SIG-M5 (cell line): ENCODE measurements at regions not wholly inside any gene's neighbourhood (a gene's known extent, or its start where the extent isn't known, plus 50 kb on each side); places are given as distances from the start of the nearest gene placed in this dataset.
A peak's percentile ranks its signal among the peaks of the same experiment; 100 is the strongest.
"Not testable (repeated sequence)": the region's sequence is repeated elsewhere in the genome, so short reads cannot be mapped to it uniquely, and the experiment has no call there.

Source experiments
- DNase-seq: peaks from one replicate; lab custom pipeline; 2025; lab: John Stamatoyannopoulos, UW

DNA sequence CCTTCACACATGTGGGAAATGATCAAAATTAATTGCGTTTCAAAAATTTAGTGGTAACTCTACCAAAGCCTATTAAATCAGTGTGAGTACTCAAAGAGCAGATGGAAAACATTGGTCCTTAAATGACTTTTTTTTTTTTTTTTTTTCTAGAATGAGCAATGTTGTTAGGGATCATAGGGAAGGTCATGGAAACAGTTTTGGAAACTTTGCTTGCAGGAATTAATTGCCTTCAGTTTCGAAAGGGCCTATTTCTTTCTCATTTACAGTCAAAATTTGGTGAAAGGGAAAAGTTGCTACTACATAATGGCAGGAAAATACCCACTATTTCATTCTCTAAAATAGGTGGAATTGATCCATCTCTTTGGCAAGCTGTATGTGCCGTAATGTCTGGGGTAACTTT lies 160.9 kb downstream of the RTL9 start:
- DNase-seq = no peak

DNA sequence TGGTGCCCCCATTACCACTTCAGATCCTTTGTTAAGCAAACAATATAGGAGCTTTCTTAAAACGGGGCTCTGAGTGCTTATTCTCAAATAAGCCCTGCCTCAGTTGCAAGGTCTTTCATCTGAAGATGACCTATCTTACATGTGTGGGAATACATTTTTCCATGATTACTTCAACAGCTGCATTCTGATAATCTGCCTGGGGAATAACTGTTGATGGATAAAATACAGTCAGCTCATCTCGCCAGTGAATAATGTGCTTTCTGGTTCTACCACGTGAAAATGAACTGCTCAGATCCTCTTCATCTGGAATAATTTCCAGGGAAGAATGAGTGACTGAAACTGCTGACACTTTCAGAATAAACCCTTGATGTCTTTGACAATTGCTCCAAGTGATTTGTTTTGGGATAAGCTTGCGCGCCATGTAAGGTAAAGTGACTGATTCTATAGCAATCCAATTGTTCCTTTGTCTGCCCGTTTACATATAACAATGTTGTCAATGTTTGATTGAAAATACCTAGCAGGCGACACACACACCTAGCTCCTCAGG lies 161.3 kb downstream of the RTL9 start:
- DNase-seq = no peak

DNA sequence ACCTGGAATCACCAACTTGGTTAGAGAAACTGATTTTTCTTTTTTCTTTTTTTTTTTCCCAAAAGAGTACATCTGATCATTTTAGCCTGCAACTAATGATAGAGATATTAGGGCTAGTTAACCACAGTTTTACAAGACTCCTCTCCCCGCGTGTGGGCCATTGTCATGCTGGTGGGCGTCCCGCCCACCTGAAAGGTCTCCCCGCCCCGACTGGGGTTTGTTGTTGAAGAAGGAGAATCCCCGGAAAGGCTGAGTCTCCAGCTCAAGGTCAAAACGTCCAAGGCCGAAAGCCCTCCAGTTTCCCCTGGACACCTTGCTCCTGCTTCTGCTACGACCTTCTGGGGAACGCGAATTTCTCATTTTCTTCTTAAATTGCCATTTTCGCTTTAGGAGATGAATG lies 162.0 kb downstream of the RTL9 start:
- not testable (repeated sequence) for DNase-seq

DNA sequence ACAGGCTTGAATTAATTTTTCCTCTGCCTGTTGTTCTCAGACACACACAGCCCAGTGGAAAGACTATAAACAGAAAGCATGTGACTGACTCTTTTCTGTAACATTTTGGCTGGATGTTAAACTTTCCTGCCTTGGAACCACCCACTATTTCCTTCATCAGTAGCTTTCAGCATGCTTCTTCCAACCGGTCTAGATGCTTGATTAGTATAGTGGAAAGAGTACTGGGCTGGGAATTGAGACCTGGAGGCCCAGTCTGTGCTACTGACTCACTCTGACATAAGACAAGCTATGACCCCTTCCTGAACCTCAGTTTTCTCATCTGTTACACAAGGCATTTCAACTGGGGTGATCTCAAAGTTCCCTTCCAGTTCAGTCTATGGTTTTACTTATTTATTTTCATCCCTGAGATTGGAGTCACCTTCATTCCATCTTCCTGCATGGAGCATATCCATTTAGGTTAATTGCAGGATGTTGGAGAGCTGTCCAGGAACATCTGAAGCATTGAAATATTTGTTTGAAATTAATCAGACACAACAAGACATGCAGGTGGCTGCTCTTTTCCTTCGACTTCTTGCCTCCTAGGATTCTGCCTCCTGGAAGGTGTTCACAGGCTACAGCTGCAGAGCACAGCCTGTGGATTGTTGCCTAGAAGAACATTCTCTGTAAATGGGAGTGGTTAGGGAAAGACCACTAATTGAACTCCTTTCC lies 173.4 kb downstream of the RTL9 start:
- no peak for DNase-seq

DNA sequence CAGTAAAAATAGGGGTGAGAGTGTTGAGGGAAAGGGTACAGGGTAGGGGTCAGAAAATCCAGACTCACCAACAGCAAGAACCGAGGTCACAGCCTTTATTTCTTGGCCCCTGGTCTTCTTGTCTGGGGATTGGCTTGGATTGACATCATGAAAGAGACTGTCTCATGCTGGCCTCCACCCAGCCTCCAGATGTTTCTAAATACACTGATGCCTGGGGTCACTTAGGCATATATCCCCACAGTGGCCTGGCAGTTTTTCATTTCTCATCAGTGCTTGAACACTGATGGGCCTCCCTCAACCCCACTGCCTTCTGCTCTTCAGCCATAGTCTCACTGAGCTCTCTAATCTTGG lies 173.9 kb downstream of the RTL9 start:
- DNase-seq = no peak

DNA sequence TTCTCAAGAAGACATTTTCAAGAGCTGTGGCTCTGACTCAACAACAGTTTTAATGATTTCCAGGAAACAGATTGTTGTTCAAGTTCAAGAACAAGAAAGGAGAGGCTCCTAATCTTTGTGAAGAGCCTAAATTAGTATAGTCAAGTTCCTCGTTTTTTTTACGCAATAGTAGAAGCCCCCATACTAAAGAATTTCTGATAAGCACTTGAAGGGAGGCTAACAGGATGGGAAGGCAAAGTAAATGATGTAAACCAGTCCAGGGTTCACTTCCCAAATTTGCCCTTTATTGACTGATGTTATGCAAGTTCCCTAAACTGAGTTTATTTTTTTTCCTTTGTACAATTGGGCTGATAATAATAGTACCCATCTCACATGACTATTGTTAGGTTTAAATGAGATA lies 178.2 kb downstream of the RTL9 start:
- peak; percentile 75 for DNase-seq

DNA sequence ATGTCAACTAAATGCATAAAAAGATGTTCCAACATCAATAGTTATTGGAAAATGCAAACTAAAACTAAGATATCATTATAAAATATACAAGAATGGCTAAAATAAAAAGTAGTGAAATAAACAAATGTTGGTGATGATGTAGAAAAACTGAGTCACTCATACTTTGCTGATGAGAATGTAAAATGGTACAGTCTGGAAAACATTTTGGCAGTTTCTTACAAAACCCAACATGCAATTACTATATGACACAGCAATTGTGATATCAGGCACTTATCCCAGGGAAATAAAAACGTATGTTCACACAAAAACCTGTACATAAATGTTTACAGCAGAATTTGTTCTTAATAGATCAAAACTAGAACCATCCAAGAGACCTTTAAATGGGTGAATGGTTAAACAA lies 182.6 kb downstream of the RTL9 start:
- DNase-seq = no peak

DNA sequence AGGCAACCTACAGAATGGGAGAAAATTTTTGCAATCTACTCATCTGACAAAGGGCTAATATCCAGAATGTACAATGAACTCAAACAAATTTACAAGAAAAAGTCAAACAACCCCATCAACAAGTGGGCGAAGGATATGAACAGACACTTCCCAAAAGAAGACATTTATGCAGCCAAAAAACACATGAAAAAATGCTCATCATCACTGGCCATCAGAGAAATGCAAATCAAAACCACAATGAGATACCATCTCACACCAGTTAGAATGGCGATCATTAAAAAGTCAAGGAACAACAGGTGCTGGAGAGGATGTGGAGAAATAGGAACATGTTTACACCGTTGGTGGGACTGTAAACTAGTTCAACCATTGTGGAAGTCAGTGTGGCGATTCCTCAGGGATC lies 192.2 kb downstream of the RTL9 start:
- DNase-seq = not testable (repeated sequence)

DNA sequence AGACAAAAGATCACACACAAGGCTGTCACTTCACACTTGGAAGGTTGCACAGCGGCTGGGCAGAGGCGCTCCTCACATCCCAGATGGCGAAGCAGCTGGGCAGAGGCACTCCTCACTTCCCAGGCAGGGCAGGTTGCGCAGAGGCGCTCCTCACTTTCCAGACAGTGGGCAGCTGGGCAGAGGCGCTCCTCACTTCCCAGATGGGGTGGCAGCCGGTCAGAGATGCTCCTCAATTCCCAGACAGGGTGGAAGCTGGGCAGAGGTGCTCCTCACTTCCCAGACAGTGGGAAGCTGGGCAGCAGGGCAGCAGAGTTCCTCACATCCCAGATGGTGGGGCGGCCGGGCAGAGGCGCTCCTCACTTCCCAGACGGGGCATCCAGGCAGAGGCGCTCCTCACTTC lies 199.2 kb downstream of the RTL9 start:
- no peak for DNase-seq

DNA sequence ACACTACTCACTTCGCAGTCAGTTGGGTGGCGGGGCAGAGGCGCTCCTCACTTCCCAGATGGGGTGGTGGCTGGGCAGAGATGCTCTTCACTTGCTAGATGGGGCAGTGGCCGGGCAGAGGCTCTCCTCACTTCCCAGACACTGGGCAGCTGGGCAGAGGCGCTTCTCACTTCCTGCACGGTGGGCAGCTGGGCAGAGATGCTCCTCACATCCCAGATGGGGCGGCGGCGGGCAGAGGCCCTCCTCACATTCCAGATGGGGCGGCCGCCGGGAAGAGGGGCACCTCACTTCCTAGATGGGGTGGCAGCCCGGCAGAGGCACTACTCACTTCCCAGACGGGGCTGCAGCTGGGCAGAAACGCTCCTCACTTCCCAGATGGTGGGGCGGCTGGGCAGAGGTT lies 199.8 kb downstream of the RTL9 start:
- DNase-seq = no peak

DNA sequence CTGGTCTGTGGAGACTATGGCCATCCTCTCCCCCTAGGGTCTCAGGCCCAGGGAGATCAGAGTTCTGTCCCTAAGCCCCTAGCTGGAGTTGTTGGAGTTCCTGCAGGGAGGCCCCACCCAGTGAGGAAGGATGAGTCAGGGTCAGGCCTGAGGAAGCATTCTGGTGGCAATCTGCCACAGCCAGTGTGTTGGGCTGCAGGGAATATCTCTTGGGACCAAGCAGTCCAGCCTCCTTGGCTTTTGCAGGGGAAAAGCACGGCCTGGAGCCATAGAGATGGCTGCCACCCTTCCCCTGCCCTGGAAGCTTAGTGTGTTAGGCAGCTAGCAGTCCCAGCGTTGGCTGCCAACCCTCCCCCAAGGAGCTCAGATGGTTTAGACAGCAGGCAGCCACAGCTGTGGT lies 202.4 kb downstream of the RTL9 start:
- no peak for DNase-seq

DNA sequence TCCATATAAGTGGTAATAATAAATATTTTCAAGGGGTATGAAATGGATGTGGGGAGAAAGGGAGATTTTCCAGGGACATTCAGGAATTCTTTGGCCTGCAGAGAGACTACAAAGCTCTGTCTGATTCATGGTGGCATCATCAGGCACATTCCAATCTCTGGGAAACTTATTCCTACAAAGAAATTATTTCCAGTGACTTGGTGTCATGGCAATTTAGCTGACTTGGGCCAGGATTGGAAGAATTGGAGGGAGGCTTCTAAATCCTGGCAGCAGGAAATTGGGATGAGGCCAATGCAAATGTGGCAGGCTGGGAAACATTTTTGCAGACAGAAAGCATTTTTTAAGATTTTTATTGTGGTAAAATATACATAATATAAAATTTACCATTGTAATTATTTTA lies 204.6 kb downstream of the RTL9 start:
- no peak for DNase-seq

DNA sequence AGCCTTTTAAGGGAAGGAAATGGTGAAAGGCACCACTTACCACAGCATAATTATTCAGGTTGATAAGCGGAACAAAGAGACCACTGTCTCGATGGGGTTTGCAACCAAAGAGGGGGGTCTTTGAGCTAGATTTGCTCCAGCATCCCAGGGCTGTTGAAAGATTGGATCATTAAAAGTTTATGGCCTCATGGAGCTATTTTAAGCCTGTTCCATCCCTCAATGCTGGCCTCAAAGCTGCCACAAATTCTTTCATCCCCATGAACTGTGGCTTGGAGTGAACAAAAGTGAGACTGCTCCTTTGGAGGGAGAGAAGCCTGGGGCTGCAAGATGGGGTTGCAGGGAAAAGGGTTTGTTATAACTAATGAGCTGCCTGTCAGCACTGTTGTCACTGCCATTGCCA lies 209.8 kb downstream of the RTL9 start:
- no peak for DNase-seq

DNA sequence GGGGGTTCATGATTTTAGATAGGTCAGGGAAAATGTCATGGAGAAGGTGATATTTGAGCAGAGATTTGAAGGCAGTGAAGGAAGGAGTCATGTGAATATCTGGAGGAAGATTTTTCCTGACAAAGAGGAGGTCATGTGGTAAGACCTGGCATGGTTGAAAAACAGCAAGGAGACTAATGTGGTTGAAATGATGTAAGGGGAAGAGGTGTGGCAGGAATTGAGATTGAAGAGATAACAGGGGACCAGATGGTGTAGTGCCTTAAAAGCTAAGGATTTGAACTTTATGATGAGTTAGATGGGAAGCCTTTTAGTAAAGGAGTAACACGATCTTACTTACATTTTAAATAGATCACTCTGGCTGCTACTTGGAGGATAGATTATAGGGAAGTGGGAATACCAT lies 210.9 kb downstream of the RTL9 start:
- DNase-seq = no peak

DNA sequence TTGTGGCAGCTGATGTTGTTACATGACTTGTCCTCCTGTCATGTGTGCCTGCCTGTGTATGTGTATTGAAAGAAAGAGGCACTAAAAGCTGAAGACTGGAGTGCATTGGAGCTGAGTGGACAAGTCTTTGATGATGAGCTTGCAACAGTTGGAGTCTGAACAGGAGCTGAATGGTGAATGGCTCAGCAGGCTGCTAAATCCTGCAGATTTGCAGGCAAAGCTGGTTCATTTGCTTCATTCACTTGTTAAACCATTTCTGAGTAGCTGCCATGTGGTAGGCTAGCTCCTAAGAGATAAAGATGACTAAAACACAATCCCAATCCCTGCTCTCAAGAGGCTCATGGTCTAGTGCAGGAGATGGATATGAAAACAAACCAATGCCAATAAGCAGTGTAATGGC lies 217.3 kb downstream of the CHRDL1 start:
- no peak for DNase-seq

DNA sequence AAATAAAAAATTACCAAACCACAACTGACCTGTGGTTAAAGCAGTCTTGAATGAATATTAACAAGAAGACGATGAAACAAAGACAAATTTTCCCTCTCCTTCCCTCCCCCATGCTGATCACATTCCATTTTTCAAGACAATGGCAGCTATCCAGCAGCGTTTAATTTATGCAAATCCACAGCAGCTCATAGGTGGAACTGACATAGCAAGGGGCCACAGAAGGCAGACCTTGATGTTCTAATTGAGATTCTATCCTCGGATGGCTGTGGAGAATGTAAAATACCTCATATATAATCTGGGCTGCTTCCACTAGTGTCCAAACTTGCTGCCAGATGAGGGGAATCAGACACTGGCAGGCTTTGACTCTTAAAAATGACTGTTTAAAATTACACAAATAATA lies 211.5 kb downstream of the CHRDL1 start:
- no peak for DNase-seq

DNA sequence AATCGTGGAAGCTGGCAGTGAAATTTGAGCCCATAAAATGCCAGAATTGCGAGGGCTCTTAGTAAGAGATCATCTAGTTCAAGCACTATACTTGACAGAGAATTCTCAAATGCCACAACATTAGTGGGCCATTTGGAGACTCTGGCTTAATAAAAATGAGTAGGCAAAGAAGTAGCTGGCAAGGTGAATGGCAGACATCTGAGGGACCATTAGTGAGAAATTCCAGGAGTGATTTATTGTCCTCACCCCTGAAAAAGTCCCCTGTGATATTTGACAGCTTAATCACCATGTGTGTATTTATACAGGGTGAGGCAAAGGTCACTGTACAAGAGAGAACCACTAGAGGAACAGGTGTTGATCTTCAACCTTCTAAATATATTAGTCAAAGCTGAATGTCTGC lies 207.5 kb downstream of the CHRDL1 start:
- DNase-seq = no peak

DNA sequence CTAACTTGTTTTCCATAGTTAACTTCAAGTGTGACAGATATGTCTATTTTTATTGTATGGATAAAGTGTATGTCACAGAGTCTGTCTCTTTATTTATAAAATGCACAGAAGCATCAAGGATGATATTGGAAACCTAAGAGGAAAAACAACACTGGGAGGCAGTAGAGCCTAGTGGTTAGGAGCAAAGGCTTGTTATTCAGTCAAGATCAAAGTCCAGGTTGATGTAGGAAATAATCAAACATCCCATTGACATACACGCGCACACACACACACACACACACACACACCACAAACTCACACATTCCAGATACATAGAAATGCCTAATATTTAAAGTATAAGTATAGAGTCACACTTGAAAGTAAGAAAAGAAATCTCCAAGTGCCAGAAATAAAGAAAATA lies 206.8 kb downstream of the CHRDL1 start:
- DNase-seq = no peak

DNA sequence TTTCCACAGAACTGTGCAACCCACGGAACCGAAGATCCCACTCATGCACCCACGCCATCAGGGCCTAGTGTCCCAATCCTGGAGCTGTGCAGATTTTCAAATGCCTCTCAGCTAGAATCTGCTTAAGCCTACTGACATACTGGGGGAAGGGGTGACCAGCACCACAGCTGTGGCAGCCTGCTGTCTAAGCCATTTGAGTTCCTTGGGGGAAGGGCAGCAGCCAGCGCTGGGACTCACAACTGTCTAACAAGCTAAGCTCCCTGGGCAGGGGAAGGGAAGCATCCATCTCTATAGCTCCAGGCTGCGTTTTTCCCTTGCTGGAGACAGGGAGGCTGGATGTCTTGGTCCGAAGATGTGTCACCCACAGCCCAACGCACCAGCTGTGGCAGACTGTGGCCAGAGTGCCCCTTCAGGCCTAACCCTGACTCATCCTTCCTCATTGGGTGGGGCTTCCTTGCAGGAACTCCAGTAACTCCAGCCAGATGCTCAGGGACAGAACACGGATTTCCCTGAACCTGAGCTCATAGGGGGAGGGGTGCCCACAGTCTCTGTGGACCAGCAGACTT lies 194.8 kb downstream of the CHRDL1 start:
- no peak for DNase-seq

DNA sequence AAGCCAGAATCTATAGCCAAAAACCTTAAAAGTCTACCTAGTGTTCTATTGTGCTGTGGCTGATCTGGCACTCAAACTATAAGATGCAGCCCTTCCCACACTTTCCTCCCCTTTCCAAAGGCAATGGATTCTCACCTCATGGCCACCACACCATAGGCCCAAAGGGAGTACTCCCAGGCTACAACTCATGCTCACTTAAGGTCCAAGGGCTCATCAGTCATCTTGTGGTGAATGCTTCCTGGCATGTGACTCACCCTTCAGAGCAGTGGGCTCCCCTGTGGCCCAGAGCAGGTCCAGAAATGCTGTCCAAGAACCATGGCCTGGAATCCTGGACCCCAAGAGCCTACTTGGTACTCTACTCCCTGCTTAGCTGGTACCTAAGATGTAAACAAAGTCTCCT lies 181.0 kb downstream of the CHRDL1 start:
- DNase-seq = no peak
